ENCODE measurements at regions not wholly inside any gene's neighbourhood (a gene's known extent, or its start where the extent isn't known, plus 50 kb on each side); places are given as distances from the start of the nearest gene placed in this dataset.

DNA sequence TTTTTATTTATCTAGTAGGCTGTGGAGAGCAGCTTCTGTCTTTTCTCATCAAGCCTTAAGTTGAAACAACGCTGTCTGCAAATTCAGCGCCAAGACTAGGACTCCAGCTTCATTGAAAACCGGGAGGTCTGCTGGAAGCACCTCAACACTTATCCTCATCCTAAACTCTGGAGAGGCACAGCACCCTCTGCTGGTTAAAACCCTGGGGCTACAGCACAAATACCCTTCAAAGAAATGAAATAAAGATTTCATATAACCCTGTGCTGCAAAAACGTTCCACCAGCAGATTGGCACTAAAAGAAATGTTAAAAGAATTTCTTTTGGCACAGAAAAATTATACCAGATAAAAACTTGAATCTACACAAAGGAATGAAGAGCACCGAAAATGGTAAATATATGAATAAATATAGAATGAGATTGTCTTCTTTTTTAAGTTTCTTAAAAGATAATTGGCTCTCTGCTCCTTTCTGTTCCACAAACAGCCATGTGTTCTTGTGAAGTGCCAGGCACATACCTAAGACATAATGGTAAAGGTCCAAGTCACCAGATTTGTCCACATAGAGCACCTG is 227.7 kb upstream of the SAMSN1 start:
- H3K27me3 ChIP-seq = no peaks in the 10 kb centered on the region
- peaks cover 0 to 3% of the 10 kb centered on the region in 2 donors for H3K4me1 ChIP-seq
- H3K4me3 ChIP-seq = no peak overlapping the region
- DNase-seq (peak in 2 of 4 donors; percentile 27 to 62), ATAC-seq (peak; percentile 85)
- H3K27ac ChIP-seq = no peak overlapping the region
- peaks cover 0 to 2% of the 10 kb centered on the region in 2 donors for H3K9me3 ChIP-seq
- intact Hi-C loops (cut with DNase I) = no loop called here
- no peaks in the 10 kb centered on the region for H3K36me3 ChIP-seq
- TF ChIP-seq CTCF (IDR thresholded peaks at IDR 0.05) = peak; percentile 49 to 68

DNA sequence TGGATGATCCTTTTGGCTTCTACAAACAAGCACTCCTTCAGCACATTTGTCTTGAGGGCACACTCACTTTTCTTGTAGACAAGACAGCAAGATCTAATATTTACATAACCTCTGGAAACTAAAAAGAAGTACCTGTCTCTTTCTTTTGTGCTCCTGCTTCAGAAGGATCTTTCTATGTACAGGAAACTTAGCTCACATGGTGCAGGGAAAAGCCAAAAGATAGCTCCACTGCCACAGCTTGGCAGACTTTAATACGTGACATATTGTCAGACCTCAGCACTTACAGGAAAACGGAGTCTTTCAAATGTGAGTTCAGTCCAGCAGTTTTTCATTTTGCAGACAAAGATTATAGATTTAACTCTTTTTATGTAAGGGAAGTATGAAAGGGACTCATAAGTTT is 225.5 kb upstream of the SAMSN1 start:
- no peaks in the 10 kb centered on the region for H3K27me3 ChIP-seq
- no peak overlapping the region for H3K27ac ChIP-seq
- no peaks in the 10 kb centered on the region for H3K36me3 ChIP-seq
- ATAC-seq (no peak), DNase-seq (no peak)
- no peak for TF ChIP-seq CTCF (IDR thresholded peaks at IDR 0.05)
- H3K9me3 ChIP-seq = no peaks in the 10 kb centered on the region
- peaks cover 0 to 3% of the 10 kb centered on the region in 2 donors for H3K4me1 ChIP-seq
- intact Hi-C loops (cut with DNase I) = no loop called here
- no peak overlapping the region for H3K4me3 ChIP-seq

- ATAC-seq (no peak), DNase-seq (no peak)
- no peak for TF ChIP-seq CTCF (IDR thresholded peaks at IDR 0.05)
- Histone ChIP-seq H3K4me1 (peaks cover 0 to 8% of the 10 kb centered on the region in 2 donors), H3K9me3 (no peaks in the 10 kb centered on the region), H3K36me3 (no peaks in the 10 kb centered on the region), H3K27me3 (no peaks in the 10 kb centered on the region), H3K27ac (no peak overlapping the region), H3K4me3 (no peak overlapping the region)
- intact Hi-C loops (cut with DNase I) = no loop called here
These were observed 221.9 kb upstream of the SAMSN1 start for GRCh38 chr21:14768042-14768441.

- no peak for DNase-seq
- no peaks in the 10 kb centered on the region for H3K9me3 ChIP-seq
- no peaks in the 10 kb centered on the region for H3K36me3 ChIP-seq
- TF ChIP-seq CTCF (IDR thresholded peaks at IDR 0.05) = no peak
- no peak overlapping the region for H3K4me3 ChIP-seq
- no peaks in the 10 kb centered on the region for H3K27me3 ChIP-seq
- intact Hi-C loops (cut with DNase I) = no loop called here
- no peak for ATAC-seq
- no peak overlapping the region for H3K27ac ChIP-seq
- H3K4me1 ChIP-seq = peaks cover 0 to 15% of the 10 kb centered on the region in 2 donors
These were observed 221.2 kb upstream of the SAMSN1 start for GRCh38 chr21:14767192-14767852.

DNA sequence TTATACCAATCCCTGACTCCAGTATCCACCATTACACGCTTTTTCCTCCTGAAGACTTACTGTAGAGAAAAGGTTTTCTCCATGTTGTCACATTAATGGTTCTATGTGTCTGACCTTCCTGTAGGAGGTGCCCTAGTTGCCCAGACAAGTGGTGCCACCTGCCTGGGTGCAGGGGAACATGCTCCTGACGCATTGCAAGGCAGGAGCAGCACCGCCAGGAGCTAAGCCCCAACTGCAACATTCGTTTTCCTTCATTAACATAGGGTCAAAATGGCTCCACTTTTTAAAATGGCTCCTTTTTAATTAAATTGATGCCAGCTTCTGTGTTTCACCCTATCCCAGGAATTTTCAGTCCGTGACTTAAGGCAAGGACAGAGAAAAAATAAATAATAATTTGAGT is 220.1 kb upstream of the SAMSN1 start:
- H3K27me3 ChIP-seq = no peaks in the 10 kb centered on the region
- H3K36me3 ChIP-seq = no peaks in the 10 kb centered on the region
- no peak overlapping the region for H3K27ac ChIP-seq
- ATAC-seq = no peak
- H3K4me1 ChIP-seq = peaks cover 0 to 17% of the 10 kb centered on the region in 2 donors
- DNase-seq = no peak
- H3K4me3 ChIP-seq = no peak overlapping the region
- TF ChIP-seq CTCF (IDR thresholded peaks at IDR 0.05) = no peak
- intact Hi-C loops (cut with DNase I) = no loop called here
- H3K9me3 ChIP-seq = no peaks in the 10 kb centered on the region
